ENCODE measurements at regions not wholly inside any gene's neighbourhood (a gene's known extent, or its start where the extent isn't known, plus 50 kb on each side); places are given as distances from the start of the nearest gene placed in this dataset.

GRCh38 chr22:48254311-48254873, 1491.9 kb downstream of the TBC1D22A start:
- no peak for DNase-seq

- DNase-seq = no peak
These were observed 1491.1 kb downstream of the TBC1D22A start for GRCh38 chr22:48253573-48253972.

- no peak for DNase-seq
These were observed 1490.7 kb downstream of the TBC1D22A start for GRCh38 chr22:48253136-48253535.

GRCh38 chr22:48251629-48252028, 1489.2 kb downstream of the TBC1D22A start:
- DNase-seq = no peak

GRCh38 chr22:48250937-48251530, 1488.6 kb downstream of the TBC1D22A start:
- DNase-seq = no peak

- no peak for DNase-seq
These were observed 1487.9 kb downstream of the TBC1D22A start for GRCh38 chr22:48250286-48250895.

- no peak for DNase-seq
These were observed 1487.3 kb downstream of the TBC1D22A start for GRCh38 chr22:48249713-48250268.

- no peak for DNase-seq
These were observed 1486.5 kb downstream of the TBC1D22A start for GRCh38 chr22:48248901-48249455.

GRCh38 chr22:48247829-48248228, 1485.4 kb downstream of the TBC1D22A start:
- DNase-seq = no peak

- DNase-seq = no peak
These were observed 1482.7 kb downstream of the TBC1D22A start for GRCh38 chr22:48245196-48245485.

- no peak for DNase-seq
These were observed 1482.1 kb downstream of the TBC1D22A start for GRCh38 chr22:48244388-48245195.

GRCh38 chr22:48242461-48242864, 1480.0 kb downstream of the TBC1D22A start:
- no peak for DNase-seq

GRCh38 chr22:48241658-48242057, 1479.2 kb downstream of the TBC1D22A start:
- no peak for DNase-seq

GRCh38 chr22:48240935-48241230, 1478.4 kb downstream of the TBC1D22A start:
- no peak for DNase-seq

GRCh38 chr22:48240148-48240934, 1477.9 kb downstream of the TBC1D22A start:
- DNase-seq = no peak

GRCh38 chr22:48239461-48240147, 1477.2 kb downstream of the TBC1D22A start:
- no peak for DNase-seq

GRCh38 chr22:48238966-48239365, 1476.5 kb downstream of the TBC1D22A start:
- DNase-seq = no peak

GRCh38 chr22:48238284-48238915, 1476.0 kb downstream of the TBC1D22A start:
- no peak for DNase-seq

GRCh38 chr22:48237466-48238283, 1475.2 kb downstream of the TBC1D22A start:
- DNase-seq = no peak

GRCh38 chr22:48236261-48236660, 1473.8 kb downstream of the TBC1D22A start:
- DNase-seq = no peak

GRCh38 chr22:48235744-48236143, 1473.3 kb downstream of the TBC1D22A start:
- no peak for DNase-seq
